ENCODE measurements at regions not wholly inside any gene's neighbourhood (a gene's known extent, or its start where the extent isn't known, plus 50 kb on each side); places are given as distances from the start of the nearest gene placed in this dataset.

GRCh38 chr6:122307577-122307976, 91.9 kb upstream of the HSF2 start:
- Histone ChIP-seq H3K27me3 (ENCODE audit: control insufficient read depth, insufficient read depth, low read length) (no peaks in the 10 kb centered on the region), H3K36me3 (ENCODE audit: control insufficient read depth, insufficient read depth, low read length) (no peaks in the 10 kb centered on the region), H3K4me1 (ENCODE audit: control insufficient read depth, insufficient read depth, low read length) (no peaks in the 10 kb centered on the region), H3K27ac (ENCODE audit: low read length) (no peak overlapping the region), H3K9me3 (replicated peaks; ENCODE audit: control insufficient read depth, low read depth, low read length) (no peaks in the 10 kb centered on the region), H3K4me3 (ENCODE audit: low read length) (no peak overlapping the region)
- no peak for DNase-seq
- 84% methylated on average over 3 of the region's 3 CpGs for WGBS (ENCODE audit: insufficient coverage)

GRCh38 chr6:122308074-122308473, 91.4 kb upstream of the HSF2 start:
- Histone ChIP-seq H3K27me3 (ENCODE audit: control insufficient read depth, insufficient read depth, low read length) (no peaks in the 10 kb centered on the region), H3K27ac (ENCODE audit: low read length) (no peak overlapping the region), H3K4me3 (ENCODE audit: low read length) (no peak overlapping the region), H3K36me3 (ENCODE audit: control insufficient read depth, insufficient read depth, low read length) (no peaks in the 10 kb centered on the region), H3K4me1 (ENCODE audit: control insufficient read depth, insufficient read depth, low read length) (no peaks in the 10 kb centered on the region), H3K9me3 (replicated peaks; ENCODE audit: control insufficient read depth, low read depth, low read length) (no peaks in the 10 kb centered on the region)
- 83% methylated on average over 1 of the region's 4 CpGs for WGBS (ENCODE audit: insufficient coverage)
- DNase-seq = no peak

- Histone ChIP-seq H3K27me3 (ENCODE audit: control insufficient read depth, insufficient read depth, low read length) (no peaks in the 10 kb centered on the region), H3K27ac (ENCODE audit: low read length) (no peak overlapping the region), H3K4me3 (ENCODE audit: low read length) (no peak overlapping the region), H3K36me3 (ENCODE audit: control insufficient read depth, insufficient read depth, low read length) (no peaks in the 10 kb centered on the region), H3K4me1 (ENCODE audit: control insufficient read depth, insufficient read depth, low read length) (no peaks in the 10 kb centered on the region), H3K9me3 (replicated peaks; ENCODE audit: control insufficient read depth, low read depth, low read length) (no peaks in the 10 kb centered on the region)
- DNase-seq = no peak
- no CpG with 5 or more reads among the region's 1 CpG for WGBS (ENCODE audit: insufficient coverage)
These were observed 83.6 kb upstream of the HSF2 start for GRCh38 chr6:122315842-122316241.

GRCh38 chr6:122322824-122323223, 76.6 kb upstream of the HSF2 start:
- peak; percentile 54 for DNase-seq
- WGBS (ENCODE audit: insufficient coverage) = no CpG with 5 or more reads among the region's 3 CpGs
- Histone ChIP-seq H3K4me3 (ENCODE audit: low read length) (peak overlapping the region; percentile 14), H3K27me3 (ENCODE audit: control insufficient read depth, insufficient read depth, low read length) (no peaks in the 10 kb centered on the region), H3K36me3 (ENCODE audit: control insufficient read depth, insufficient read depth, low read length) (no peaks in the 10 kb centered on the region), H3K4me1 (ENCODE audit: control insufficient read depth, insufficient read depth, low read length) (no peaks in the 10 kb centered on the region), H3K9me3 (replicated peaks; ENCODE audit: control insufficient read depth, low read depth, low read length) (no peaks in the 10 kb centered on the region), H3K27ac (ENCODE audit: low read length) (peak overlapping the region; percentile 21)

GRCh38 chr6:122323361-122323760, 76.1 kb upstream of the HSF2 start:
- DNase-seq = no peak
- Histone ChIP-seq H3K4me3 (ENCODE audit: low read length) (no peak overlapping the region), H3K27me3 (ENCODE audit: control insufficient read depth, insufficient read depth, low read length) (no peaks in the 10 kb centered on the region), H3K36me3 (ENCODE audit: control insufficient read depth, insufficient read depth, low read length) (no peaks in the 10 kb centered on the region), H3K9me3 (replicated peaks; ENCODE audit: control insufficient read depth, low read depth, low read length) (no peaks in the 10 kb centered on the region), H3K27ac (ENCODE audit: low read length) (peak overlapping the region; percentile 21), H3K4me1 (ENCODE audit: control insufficient read depth, insufficient read depth, low read length) (no peaks in the 10 kb centered on the region)
- WGBS (ENCODE audit: insufficient coverage) = 14% methylated on average over 2 of the region's 2 CpGs

GRCh38 chr6:122330315-122330714, 69.1 kb upstream of the HSF2 start:
- Histone ChIP-seq H3K4me3 (ENCODE audit: low read length) (no peak overlapping the region), H3K9me3 (replicated peaks; ENCODE audit: control insufficient read depth, low read depth, low read length) (no peaks in the 10 kb centered on the region), H3K36me3 (ENCODE audit: control insufficient read depth, insufficient read depth, low read length) (no peaks in the 10 kb centered on the region), H3K27ac (ENCODE audit: low read length) (no peak overlapping the region), H3K4me1 (ENCODE audit: control insufficient read depth, insufficient read depth, low read length) (no peaks in the 10 kb centered on the region), H3K27me3 (ENCODE audit: control insufficient read depth, insufficient read depth, low read length) (no peaks in the 10 kb centered on the region)
- DNase-seq = no peak
- WGBS (ENCODE audit: insufficient coverage) = no CpG with 5 or more reads among the region's 1 CpG

GRCh38 chr6:122337645-122338044, 61.8 kb upstream of the HSF2 start:
- H3K9me3 ChIP-seq (replicated peaks; ENCODE audit: control insufficient read depth, low read depth, low read length) = no peaks in the 10 kb centered on the region

GRCh38 chr6:122339661-122340060, 59.8 kb upstream of the HSF2 start:
- Histone ChIP-seq H3K27ac (ENCODE audit: low read length) (no peak overlapping the region), H3K4me1 (ENCODE audit: control insufficient read depth, insufficient read depth, low read length) (no peaks in the 10 kb centered on the region), H3K36me3 (ENCODE audit: control insufficient read depth, insufficient read depth, low read length) (no peaks in the 10 kb centered on the region), H3K9me3 (replicated peaks; ENCODE audit: control insufficient read depth, low read depth, low read length) (no peaks in the 10 kb centered on the region), H3K4me3 (ENCODE audit: low read length) (no peak overlapping the region), H3K27me3 (ENCODE audit: control insufficient read depth, insufficient read depth, low read length) (no peaks in the 10 kb centered on the region)
- DNase-seq = no peak
- no CpG with 5 or more reads among the region's 2 CpGs for WGBS (ENCODE audit: insufficient coverage)

More at GRCh38 chr6:122337645-122338044, 61.8 kb upstream of the HSF2 start:
- Histone ChIP-seq H3K27ac (ENCODE audit: low read length) (no peak overlapping the region), H3K36me3 (ENCODE audit: control insufficient read depth, insufficient read depth, low read length) (no peaks in the 10 kb centered on the region), H3K4me3 (ENCODE audit: low read length) (no peak overlapping the region), H3K4me1 (ENCODE audit: control insufficient read depth, insufficient read depth, low read length) (no peaks in the 10 kb centered on the region), H3K27me3 (ENCODE audit: control insufficient read depth, insufficient read depth, low read length) (no peaks in the 10 kb centered on the region)
- no peak for DNase-seq
- WGBS (ENCODE audit: insufficient coverage) = no CpG with 5 or more reads among the region's 3 CpGs

GRCh38 chr6:122347280-122347679, 52.2 kb upstream of the HSF2 start:
- Histone ChIP-seq H3K36me3 (ENCODE audit: control insufficient read depth, insufficient read depth, low read length) (no peaks in the 10 kb centered on the region), H3K9me3 (replicated peaks; ENCODE audit: control insufficient read depth, low read depth, low read length) (no peaks in the 10 kb centered on the region), H3K27ac (ENCODE audit: low read length) (no peak overlapping the region), H3K27me3 (ENCODE audit: control insufficient read depth, insufficient read depth, low read length) (no peaks in the 10 kb centered on the region), H3K4me1 (ENCODE audit: control insufficient read depth, insufficient read depth, low read length) (no peaks in the 10 kb centered on the region), H3K4me3 (ENCODE audit: low read length) (no peak overlapping the region)
- no CpG with 5 or more reads among the region's 2 CpGs for WGBS (ENCODE audit: insufficient coverage)
- DNase-seq = peak; percentile 87

- WGBS (ENCODE audit: insufficient coverage) = 32% methylated on average over 3 of the region's 4 CpGs
These were observed 51.7 kb upstream of the HSF2 start for GRCh38 chr6:122347751-122348150.

More at GRCh38 chr6:122347751-122348150, 51.7 kb upstream of the HSF2 start:
- peak; percentile 69 for DNase-seq
- Histone ChIP-seq H3K4me3 (ENCODE audit: low read length) (no peak overlapping the region), H3K4me1 (ENCODE audit: control insufficient read depth, insufficient read depth, low read length) (no peaks in the 10 kb centered on the region), H3K36me3 (ENCODE audit: control insufficient read depth, insufficient read depth, low read length) (no peaks in the 10 kb centered on the region), H3K9me3 (replicated peaks; ENCODE audit: control insufficient read depth, low read depth, low read length) (no peaks in the 10 kb centered on the region), H3K27me3 (ENCODE audit: control insufficient read depth, insufficient read depth, low read length) (no peaks in the 10 kb centered on the region), H3K27ac (ENCODE audit: low read length) (no peak overlapping the region)
